ENCODE measurements at regions not wholly inside any gene's neighbourhood (a gene's known extent, or its start where the extent isn't known, plus 50 kb on each side); places are given as distances from the start of the nearest gene placed in this dataset.

GRCh38 chr12:91773749-91774429, 371.8 kb downstream of the BTG1 start:
- DNase-seq (ENCODE audit: low read depth), result no peak
- TF ChIP-seq, protein P1, sequence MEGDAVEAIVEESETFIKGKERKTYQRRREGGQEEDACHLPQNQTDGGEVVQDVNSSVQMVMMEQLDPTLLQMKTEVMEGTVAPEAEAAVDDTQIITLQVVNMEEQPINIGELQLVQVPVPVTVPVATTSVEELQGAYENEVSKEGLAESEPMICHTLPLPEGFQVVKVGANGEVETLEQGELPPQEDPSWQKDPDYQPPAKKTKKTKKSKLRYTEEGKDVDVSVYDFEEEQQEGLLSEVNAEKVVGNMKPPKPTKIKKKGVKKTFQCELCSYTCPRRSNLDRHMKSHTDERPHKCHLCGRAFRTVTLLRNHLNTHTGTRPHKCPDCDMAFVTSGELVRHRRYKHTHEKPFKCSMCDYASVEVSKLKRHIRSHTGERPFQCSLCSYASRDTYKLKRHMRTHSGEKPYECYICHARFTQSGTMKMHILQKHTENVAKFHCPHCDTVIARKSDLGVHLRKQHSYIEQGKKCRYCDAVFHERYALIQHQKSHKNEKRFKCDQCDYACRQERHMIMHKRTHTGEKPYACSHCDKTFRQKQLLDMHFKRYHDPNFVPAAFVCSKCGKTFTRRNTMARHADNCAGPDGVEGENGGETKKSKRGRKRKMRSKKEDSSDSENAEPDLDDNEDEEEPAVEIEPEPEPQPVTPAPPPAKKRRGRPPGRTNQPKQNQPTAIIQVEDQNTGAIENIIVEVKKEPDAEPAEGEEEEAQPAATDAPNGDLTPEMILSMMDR (IDR thresholded peaks at IDR 0.05; ENCODE audit: insufficient read depth, low read depth, low read length, missing control alignments), result no peak
- no peak overlapping the region for H3K4me3 ChIP-seq (ENCODE audit: low read depth, low read length)

GRCh38 chr12:91772411-91772810, 373.2 kb downstream of the BTG1 start:
- no peak overlapping the region for H3K4me3 ChIP-seq (ENCODE audit: low read depth, low read length)
- TF ChIP-seq, protein P1 (IDR thresholded peaks at IDR 0.05; ENCODE audit: insufficient read depth, low read depth, low read length, missing control alignments), result no peak
- DNase-seq (ENCODE audit: low read depth), result no peak

- DNase-seq (ENCODE audit: low read depth), result no peak
- no peak overlapping the region for H3K4me3 ChIP-seq (ENCODE audit: low read depth, low read length)
- TF ChIP-seq, protein P1 (IDR thresholded peaks at IDR 0.05; ENCODE audit: insufficient read depth, low read depth, low read length, missing control alignments), result no peak
Measured at GRCh38 chr12:91769736-91770135, 375.9 kb downstream of the BTG1 start.

GRCh38 chr12:91767237-91767636, 378.4 kb downstream of the BTG1 start:
- no peak overlapping the region for H3K4me3 ChIP-seq (ENCODE audit: low read depth, low read length)
- TF ChIP-seq, protein P1 (IDR thresholded peaks at IDR 0.05; ENCODE audit: insufficient read depth, low read depth, low read length, missing control alignments), result no peak
- no peak for DNase-seq (ENCODE audit: low read depth)

- TF ChIP-seq, protein P1 (IDR thresholded peaks at IDR 0.05; ENCODE audit: insufficient read depth, low read depth, low read length, missing control alignments), result no peak
- H3K4me3 ChIP-seq (ENCODE audit: low read depth, low read length), result no peak overlapping the region
- DNase-seq (ENCODE audit: low read depth), result no peak
Measured at GRCh38 chr12:91766454-91766853, 379.2 kb downstream of the BTG1 start.

GRCh38 chr12:91763654-91764370, 381.8 kb downstream of the BTG1 start:
- DNase-seq (ENCODE audit: low read depth), result no peak
- H3K4me3 ChIP-seq (ENCODE audit: low read depth, low read length), result no peak overlapping the region
- TF ChIP-seq, protein P1 (IDR thresholded peaks at IDR 0.05; ENCODE audit: insufficient read depth, low read depth, low read length, missing control alignments), result no peak
